NCI-H2227 (cell line): ENCODE measurements at regions not wholly inside any gene's neighbourhood (a gene's known extent, or its start where the extent isn't known, plus 50 kb on each side); places are given as distances from the start of the nearest gene placed in this dataset.
"Not testable (repeated sequence)": the region's sequence is repeated elsewhere in the genome, so short reads cannot be mapped to it uniquely, and the experiment has no call there.

ENCODE experiments used
- DNase-seq: peaks from one replicate; lab custom pipeline; 2025; ENCODE audit not compliant: unreplicated experiment; lab: John Stamatoyannopoulos, UW

- DNase-seq: no peak
Observed at GRCh38 chr11:121358760-121359159, 66.2 kb downstream of the SC5D start.

- no peak for DNase-seq
Observed at GRCh38 chr11:121359591-121359990, 67.0 kb downstream of the SC5D start.

DNA sequence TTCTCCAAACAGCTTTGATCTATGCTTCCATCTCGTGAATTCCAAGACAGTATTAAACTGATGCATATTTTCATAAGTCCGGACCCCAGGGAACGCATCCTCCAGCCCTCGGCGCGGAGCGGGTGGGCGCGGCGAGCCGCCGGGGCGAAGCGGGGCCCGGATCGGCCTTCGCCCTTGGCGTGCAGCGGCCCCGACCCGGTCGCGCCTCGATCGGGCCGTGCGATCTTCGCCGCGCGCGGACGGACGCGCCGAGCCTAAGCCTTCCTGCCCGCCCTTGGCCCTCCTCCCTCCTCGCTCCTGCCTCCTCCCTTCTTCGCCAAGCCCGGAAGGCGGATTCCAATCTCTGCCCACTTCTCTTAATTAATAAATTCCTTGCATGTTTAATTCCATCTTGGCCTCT, 70.4 kb downstream of the SC5D start:
- not testable (repeated sequence) for DNase-seq

DNA sequence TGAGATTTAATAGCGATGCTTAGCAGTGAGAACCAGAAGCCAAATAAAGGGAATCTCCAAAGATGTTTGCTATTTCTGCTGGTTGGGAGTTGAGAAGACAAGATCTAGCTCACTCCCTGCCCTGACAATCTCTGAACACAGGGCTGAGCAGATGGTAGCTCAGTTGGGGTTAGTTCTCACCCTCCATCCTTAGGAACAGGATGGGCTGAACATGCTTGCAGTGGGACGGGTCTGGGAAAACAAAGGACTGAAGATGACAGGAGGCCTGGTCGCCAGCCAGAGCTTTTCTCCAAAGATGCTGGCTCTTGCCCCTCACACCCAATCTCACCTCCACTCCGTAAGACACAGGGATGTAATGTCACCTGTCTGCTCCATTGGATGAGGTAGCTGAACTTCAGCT, 72.7 kb downstream of the SC5D start:
- no peak for DNase-seq

DNA sequence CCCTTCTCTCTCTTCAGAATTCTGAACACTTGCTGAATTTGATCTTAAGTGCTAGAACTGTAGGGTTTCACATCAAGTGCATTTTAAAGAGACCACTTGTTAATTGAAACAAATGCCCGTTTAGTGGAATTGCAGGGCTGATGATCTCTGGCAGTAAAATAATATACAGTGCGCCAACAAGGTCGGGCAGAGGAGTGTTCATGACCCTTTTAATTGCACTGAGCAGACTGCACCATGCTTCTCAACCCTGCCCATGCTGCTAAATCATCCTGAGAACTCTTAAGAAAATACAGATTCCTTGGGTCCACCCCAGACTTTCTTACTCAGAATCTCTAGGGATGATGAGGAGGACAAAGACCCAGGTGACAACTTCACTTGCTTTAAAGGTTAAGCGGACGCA, 73.5 kb downstream of the SC5D start:
- DNase-seq: no peak

- peak; percentile 59 for DNase-seq
Observed at GRCh38 chr11:121367001-121367843, 74.7 kb downstream of the SC5D start.

DNA sequence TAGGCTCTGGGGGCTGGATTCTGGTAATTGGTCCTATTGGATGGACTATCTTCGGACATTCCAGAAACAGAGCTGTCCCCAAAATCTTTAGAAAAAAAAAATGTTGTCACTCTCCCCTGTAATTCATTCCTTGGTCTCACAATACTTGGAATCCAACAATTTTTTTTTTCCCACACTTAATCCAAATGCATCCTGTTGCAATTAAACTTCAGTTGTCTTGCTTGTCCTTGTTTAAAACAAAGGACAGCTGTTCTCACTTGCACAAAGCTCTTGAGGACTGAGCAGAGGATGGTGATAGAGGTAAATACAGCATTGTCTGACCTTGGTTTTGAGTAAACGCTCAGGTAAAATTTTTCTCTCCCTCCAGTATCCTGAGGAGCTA, 75.3 kb downstream of the SC5D start:
- no peak for DNase-seq

GRCh38 chr11:121368364-121369240, 76.0 kb downstream of the SC5D start:
- no peak for DNase-seq

GRCh38 chr11:121369366-121369765, 76.8 kb downstream of the SC5D start:
- no peak for DNase-seq

DNA sequence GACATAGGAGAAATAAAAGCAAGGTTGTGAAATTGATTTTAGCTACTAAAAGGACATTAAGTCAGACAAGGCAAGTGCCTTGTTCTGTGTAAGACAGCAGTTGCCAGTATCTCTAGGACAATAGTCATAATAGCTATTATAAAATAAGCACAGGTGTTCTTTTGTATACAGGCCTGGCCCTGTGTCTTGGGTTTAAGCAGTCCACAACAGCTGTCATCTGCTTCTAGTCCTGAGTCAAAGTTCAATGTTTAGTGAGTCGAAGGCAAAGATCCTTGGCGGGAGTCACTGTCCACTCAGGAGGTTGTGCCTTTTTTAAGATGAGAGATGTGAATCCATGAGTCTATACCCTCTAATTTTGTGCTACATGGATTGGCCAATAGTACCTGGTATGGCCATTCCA, 79.5 kb downstream of the SC5D start:
- DNase-seq: peak; percentile 5

DNA sequence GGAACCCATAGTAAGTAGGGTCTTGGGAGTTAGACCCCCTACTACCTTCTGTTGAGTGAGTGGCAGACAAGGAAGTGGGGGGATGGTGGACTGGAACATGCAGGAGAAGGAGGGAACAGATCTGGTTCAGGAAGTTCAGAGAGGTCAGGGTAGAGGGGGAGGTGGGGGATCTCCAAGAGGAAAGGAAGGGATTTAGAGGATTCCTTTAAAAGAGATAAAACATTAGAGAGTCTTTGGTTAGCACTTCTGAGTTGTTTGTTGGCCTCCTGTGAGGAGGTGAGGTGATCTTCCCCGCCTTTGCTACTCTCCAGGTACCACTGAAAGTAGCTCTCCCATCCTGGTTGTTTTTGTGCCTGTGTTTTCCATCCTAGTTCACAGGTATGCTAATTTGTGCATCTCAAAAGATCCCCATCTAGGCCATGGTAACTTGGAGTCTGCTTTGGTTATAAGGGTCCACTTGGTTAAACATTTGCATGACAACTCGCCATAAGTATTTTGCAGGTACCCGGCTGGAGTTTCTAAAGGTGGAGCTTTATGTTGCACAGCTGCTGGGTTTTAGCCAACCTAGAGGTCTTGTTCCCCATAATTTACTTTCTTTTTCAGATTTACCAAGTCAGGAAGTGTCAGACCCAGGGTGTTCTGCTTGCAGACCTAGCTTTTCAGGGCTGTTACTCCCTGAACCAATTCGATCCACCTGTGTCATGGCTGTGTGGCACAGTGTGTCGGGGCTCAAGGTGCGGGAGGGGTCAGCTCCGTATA, 79.3 kb upstream of the SORL1 start:
- DNase-seq: no peak

GRCh38 chr11:121374286-121374985, 77.7 kb upstream of the SORL1 start:
- DNase-seq: no peak

DNA sequence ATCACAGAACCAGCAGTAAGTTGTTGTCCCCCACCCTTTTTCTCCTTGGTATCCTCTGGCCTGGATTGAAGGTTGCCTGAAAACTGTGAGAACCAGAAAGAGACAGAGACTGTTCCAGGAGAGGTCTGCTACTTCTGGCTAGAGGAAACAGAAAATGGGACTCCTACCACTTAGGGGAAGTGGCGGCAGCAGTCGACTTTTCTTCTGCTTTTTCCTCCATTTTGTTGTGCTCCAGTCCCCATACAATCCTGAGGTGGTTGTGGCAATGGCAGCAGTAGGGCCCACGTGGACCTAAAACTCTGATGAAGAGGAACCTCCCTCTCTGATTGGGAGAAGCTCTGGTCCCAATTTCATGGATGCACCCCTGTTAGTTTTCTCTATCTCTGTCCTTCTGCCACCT, 76.0 kb upstream of the SORL1 start:
- DNase-seq: no peak

DNA sequence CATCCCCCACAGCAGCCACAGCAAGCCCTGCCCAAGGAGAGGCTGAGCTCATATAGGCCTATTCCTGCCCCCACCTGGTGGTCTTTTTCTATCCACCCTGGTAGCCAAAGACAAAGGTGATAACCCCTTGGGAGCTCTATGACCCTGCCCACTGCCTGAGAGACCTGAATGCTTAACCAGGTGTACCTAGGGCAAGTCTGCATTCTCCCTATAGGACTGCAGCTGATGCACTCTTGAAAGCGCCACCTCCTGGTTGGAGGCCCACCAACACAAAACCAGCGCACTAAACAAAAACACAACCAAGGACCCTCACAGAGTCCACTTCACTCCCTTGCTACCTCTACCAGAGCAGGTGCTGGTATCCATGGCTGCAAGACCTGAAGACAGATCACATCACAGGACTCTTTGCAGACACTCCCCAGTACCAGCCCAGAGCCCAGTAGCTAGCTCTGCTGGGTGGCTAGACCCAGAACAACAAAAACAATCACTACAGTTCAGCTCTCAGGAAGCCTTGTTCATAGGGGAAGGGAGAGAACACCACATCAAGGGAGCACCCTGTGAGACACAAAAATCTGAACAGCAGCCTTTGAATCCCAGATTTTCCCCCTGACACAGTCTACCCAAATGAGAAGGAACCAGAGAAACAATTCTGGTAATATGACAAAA, 72.8 kb upstream of the SORL1 start:
- not testable (repeated sequence) for DNase-seq

- no peak for DNase-seq
Observed at GRCh38 chr11:121383716-121384115, 68.4 kb upstream of the SORL1 start.

DNA sequence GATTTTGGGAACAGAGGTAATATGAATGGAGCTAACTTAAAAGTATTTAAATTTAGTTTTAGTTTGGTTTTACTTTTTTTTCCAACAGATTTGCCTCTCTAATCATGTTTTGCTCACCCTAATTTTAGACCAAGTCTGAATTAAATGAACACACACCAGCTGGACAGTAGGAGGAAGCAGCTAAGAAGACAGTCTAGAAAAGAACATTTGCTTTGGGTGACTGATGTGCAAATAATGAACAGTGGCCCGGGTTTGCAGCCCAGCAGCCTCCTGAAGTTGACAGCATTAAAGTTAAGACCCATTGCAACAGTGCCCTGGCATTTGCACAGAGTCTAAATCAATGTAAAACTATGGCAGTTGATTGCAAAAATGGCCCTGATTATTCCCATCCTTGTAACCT, 66.4 kb upstream of the SORL1 start:
- no peak for DNase-seq
